Parathyroid adenoma (tissue), 2 donors: ENCODE measurements at regions not wholly inside any gene's neighbourhood (a gene's known extent, or its start where the extent isn't known, plus 50 kb on each side); places are given as distances from the start of the nearest gene placed in this dataset.

ENCODE experiments used
- H2AFZ ChIP-seq: fragments of 300-600 bp; sonication (generic); one replicate; pipeline ENCODE4 v1.7.0; 2017; ENCODE audit warnings: antibody characterized with exemption, mild to moderate bottlenecking
- H3K27ac ChIP-seq: fragments of 300-600 bp; sonication (generic); one replicate; pipeline ENCODE4 v1.7.0; 2017
- H3K27me3 ChIP-seq: fragments of 300-600 bp; sonication (generic); one replicate; pipeline ENCODE4 v1.7.0; 2017; ENCODE audit warnings: low read length; ENCODE audit not compliant: control insufficient read depth, insufficient read depth
- H3K36me3 ChIP-seq: fragments of 300-600 bp; sonication (generic); one replicate; pipeline ENCODE4 v1.7.0; 2017; ENCODE audit warnings: low read length; ENCODE audit not compliant: control insufficient read depth, insufficient read depth
- H3K4me1 ChIP-seq: fragments of 300-600 bp; sonication (generic); one replicate; pipeline ENCODE4 v1.7.0; 2017; ENCODE audit warnings: control low read depth
- H3K4me2 ChIP-seq: fragments of 300-600 bp; sonication (generic); one replicate; pipeline ENCODE4 v1.7.0; 2017; ENCODE audit warnings: low read length
- H3K4me3 ChIP-seq: fragments of 300-600 bp; sonication (generic); one replicate; pipeline ENCODE4 v1.7.0; 2017; ENCODE audit warnings: low read depth, low read length
- H3K79me2 ChIP-seq: fragments of 300-600 bp; sonication (generic); one replicate; pipeline ENCODE4 v1.7.0; 2017; ENCODE audit warnings: control low read depth
- H3K9ac ChIP-seq: fragments of 300-600 bp; sonication (generic); one replicate; pipeline ENCODE4 v1.7.0; 2017; ENCODE audit warnings: mild to moderate bottlenecking
- H3K9me3 ChIP-seq: fragments of 300-600 bp; sonication (generic); one replicate; pipeline ENCODE4 v1.7.0; 2017; ENCODE audit warnings: low read length; ENCODE audit not compliant: control insufficient read depth
- TF ChIP-seq, protein P1 (sequence below): fragments of 300-600 bp; sonication (generic); IDR thresholded peaks from one replicate; pipeline ENCODE4 v1.7.0; 2017; ENCODE audit warnings: antibody characterized with exemption, mild to moderate bottlenecking
- donor health status: primary hyperparathyroidism.

DNA sequence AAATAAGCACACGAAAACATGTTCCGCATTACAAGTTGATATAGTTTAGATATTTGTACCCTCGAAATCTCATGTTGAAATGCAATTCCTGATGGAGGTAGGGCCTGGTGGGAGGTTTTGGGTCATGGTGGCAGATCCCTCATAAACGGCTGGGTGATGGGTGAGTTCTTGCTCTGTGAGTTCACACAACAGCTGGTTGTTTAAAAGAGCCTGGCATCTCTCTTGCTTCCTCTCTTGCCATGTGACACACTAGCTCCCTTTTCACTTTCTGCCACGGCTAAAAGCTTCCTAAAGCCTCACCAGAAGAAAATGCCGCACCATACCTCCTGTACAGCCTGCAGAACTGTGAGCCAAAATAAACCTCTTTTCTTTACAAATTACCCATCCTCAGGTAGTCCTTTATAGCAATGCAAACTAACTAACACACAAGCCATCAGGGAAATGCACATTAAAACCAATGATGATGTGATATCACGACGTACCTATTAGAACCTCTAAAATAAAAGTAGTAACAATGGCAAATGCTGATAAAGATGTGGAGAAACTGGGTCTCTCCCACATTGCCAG lies 188.5 kb downstream of the ANAPC1 start:
- Histone ChIP-seq H3K27me3 (no peaks in the 10 kb centered on the region), H3K9me3 (no peaks in the 10 kb centered on the region), H3K79me2 (no peaks in the 10 kb centered on the region), H3K9ac (no peak overlapping the region), H3K27ac (no peak overlapping the region), H3K4me2 (no peak overlapping the region), H3K4me1 (peaks cover 9% of the 10 kb centered on the region), H2AFZ (no peak overlapping the region), H3K36me3 (no peaks in the 10 kb centered on the region), H3K4me3 (no peak overlapping the region)
- TF ChIP-seq, protein P1, sequence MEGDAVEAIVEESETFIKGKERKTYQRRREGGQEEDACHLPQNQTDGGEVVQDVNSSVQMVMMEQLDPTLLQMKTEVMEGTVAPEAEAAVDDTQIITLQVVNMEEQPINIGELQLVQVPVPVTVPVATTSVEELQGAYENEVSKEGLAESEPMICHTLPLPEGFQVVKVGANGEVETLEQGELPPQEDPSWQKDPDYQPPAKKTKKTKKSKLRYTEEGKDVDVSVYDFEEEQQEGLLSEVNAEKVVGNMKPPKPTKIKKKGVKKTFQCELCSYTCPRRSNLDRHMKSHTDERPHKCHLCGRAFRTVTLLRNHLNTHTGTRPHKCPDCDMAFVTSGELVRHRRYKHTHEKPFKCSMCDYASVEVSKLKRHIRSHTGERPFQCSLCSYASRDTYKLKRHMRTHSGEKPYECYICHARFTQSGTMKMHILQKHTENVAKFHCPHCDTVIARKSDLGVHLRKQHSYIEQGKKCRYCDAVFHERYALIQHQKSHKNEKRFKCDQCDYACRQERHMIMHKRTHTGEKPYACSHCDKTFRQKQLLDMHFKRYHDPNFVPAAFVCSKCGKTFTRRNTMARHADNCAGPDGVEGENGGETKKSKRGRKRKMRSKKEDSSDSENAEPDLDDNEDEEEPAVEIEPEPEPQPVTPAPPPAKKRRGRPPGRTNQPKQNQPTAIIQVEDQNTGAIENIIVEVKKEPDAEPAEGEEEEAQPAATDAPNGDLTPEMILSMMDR = no peak

DNA sequence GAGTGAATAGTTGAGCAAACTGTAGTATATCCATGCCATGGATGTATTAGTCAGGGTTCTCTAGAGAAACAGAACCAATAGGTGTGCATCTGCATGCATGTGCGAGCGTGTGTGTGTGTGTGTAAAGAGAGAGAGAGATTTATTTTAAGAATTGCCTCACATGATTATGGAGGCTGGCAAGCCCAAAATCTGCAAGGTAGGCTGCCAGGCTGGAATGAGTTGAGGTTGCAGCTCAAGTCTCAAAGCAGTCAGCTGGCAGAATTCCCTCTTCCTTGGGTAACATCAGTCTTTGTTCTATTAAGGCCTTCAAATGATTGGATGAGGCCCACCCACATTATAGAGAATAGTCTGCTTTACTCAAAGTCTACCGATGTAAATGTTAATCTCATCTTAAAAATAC lies 187.8 kb downstream of the ANAPC1 start:
- H3K27me3 ChIP-seq = no peaks in the 10 kb centered on the region
- H3K27ac ChIP-seq = no peak overlapping the region
- no peak overlapping the region for H2AFZ ChIP-seq
- H3K4me1 ChIP-seq = peaks cover 9% of the 10 kb centered on the region
- H3K4me2 ChIP-seq = no peak overlapping the region
- TF ChIP-seq, protein P1 = no peak
- H3K36me3 ChIP-seq = no peaks in the 10 kb centered on the region
- no peaks in the 10 kb centered on the region for H3K9me3 ChIP-seq
- no peak overlapping the region for H3K9ac ChIP-seq
- H3K79me2 ChIP-seq = no peaks in the 10 kb centered on the region
- H3K4me3 ChIP-seq = no peak overlapping the region

DNA sequence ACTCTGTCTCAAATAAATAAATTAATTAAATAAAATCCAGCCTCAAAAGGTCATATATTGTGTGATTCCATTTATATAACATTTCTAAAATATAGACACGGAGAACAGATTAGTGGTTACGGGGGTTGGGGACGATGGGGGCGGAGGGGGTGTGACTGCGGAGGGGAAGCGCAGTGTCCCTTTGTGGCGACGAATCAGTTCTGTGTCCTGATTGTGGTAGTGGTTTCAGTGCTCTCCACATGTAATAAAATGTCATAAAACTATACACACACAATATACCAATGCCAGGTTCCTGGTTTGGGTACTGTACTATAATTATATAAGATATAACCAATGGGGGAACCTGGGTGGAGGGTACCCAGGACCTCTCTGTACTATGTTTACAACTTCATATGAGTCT lies 186.4 kb downstream of the ANAPC1 start:
- TF ChIP-seq, protein P1 = no peak
- Histone ChIP-seq H2AFZ (no peak overlapping the region), H3K9ac (no peak overlapping the region), H3K4me1 (peaks cover 14% of the 10 kb centered on the region), H3K36me3 (no peaks in the 10 kb centered on the region), H3K27me3 (no peaks in the 10 kb centered on the region), H3K4me2 (no peak overlapping the region), H3K27ac (no peak overlapping the region), H3K9me3 (no peaks in the 10 kb centered on the region), H3K79me2 (no peaks in the 10 kb centered on the region), H3K4me3 (no peak overlapping the region)

DNA sequence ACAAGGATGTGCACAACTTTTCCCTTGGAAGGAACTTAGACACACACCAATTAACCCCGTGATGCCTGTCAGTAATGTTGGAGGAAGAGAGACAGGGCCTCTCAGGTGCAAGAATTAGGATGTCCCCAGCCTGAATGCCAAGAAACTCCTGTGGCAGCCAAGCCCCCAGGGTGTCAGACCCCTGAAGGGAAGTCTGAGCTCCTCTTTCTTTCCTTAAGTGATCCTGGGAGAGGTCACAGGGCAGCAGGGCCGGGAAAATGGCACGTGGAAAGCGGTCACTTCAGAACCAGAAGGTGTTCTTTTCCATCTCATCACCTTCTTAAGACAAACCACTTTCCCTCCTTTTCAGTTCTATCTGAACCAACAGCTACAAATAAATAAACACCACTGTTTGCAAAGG lies 185.9 kb downstream of the ANAPC1 start:
- TF ChIP-seq, protein P1 = no peak
- Histone ChIP-seq H3K27me3 (no peaks in the 10 kb centered on the region), H3K36me3 (no peaks in the 10 kb centered on the region), H3K9me3 (no peaks in the 10 kb centered on the region), H3K27ac (no peak overlapping the region), H3K4me3 (no peak overlapping the region), H3K79me2 (no peaks in the 10 kb centered on the region), H3K4me2 (no peak overlapping the region), H3K9ac (no peak overlapping the region), H3K4me1 (peaks cover 14% of the 10 kb centered on the region), H2AFZ (peak overlapping the region; percentile 52)
